GM08714 (cell line): ENCODE measurements at regions not wholly inside any gene's neighbourhood (a gene's known extent, or its start where the extent isn't known, plus 50 kb on each side); places are given as distances from the start of the nearest gene placed in this dataset.

Experiments
- H3K4me3 ChIP-seq: fragments of 200-500 bp; sonication (Bioruptor generic); 2 replicates; pipeline ENCODE4 v1.5.1; 2014; ENCODE audit warnings: mild to moderate bottlenecking, low read length, inconsistent platforms
- ZNF274 ChIP-seq: IDR thresholded peaks from 2 replicates; pipeline ENCODE4 v1.6.1; 2012; ENCODE audit warnings: mild to moderate bottlenecking, low read depth, low read length

GRCh38 chr1:189374816-189375215 lies 1102.8 kb downstream of the BRINP3 start:
- no peak for TF ChIP-seq ZNF274
- H3K4me3 ChIP-seq: no peak overlapping the region

- TF ChIP-seq ZNF274: no peak
- H3K4me3 ChIP-seq: no peak overlapping the region
Measured at GRCh38 chr1:189405419-189405818, 1072.2 kb downstream of the BRINP3 start.

GRCh38 chr1:189409774-189410173 lies 1067.9 kb downstream of the BRINP3 start:
- TF ChIP-seq ZNF274: no peak
- H3K4me3 ChIP-seq: no peak overlapping the region

GRCh38 chr1:189424746-189425331 lies 1052.8 kb downstream of the BRINP3 start:
- no peak overlapping the region for H3K4me3 ChIP-seq
- no peak for TF ChIP-seq ZNF274

- no peak for TF ChIP-seq ZNF274
Measured at GRCh38 chr1:189429610-189430009, 1048.1 kb downstream of the BRINP3 start.

GRCh38 chr1:189431447-189431846 lies 1046.2 kb downstream of the BRINP3 start:
- no peak overlapping the region for H3K4me3 ChIP-seq
- no peak for TF ChIP-seq ZNF274

More at GRCh38 chr1:189429610-189430009, 1048.1 kb downstream of the BRINP3 start:
- H3K4me3 ChIP-seq: no peak overlapping the region

GRCh38 chr1:189432753-189433152 lies 1044.9 kb downstream of the BRINP3 start:
- no peak for TF ChIP-seq ZNF274
- no peak overlapping the region for H3K4me3 ChIP-seq

GRCh38 chr1:189434461-189434860 lies 1043.2 kb downstream of the BRINP3 start:
- H3K4me3 ChIP-seq: no peak overlapping the region
- no peak for TF ChIP-seq ZNF274

GRCh38 chr1:189435398-189435797 lies 1042.3 kb downstream of the BRINP3 start:
- TF ChIP-seq ZNF274: no peak
- H3K4me3 ChIP-seq: no peak overlapping the region

- H3K4me3 ChIP-seq: no peak overlapping the region
- TF ChIP-seq ZNF274: no peak
Measured at GRCh38 chr1:189438808-189439207, 1038.9 kb downstream of the BRINP3 start.

- TF ChIP-seq ZNF274: no peak
Measured at GRCh38 chr1:189463166-189463565, 1014.5 kb downstream of the BRINP3 start.

GRCh38 chr1:189496768-189497167 lies 980.9 kb downstream of the BRINP3 start:
- TF ChIP-seq ZNF274: no peak
- H3K4me3 ChIP-seq: no peak overlapping the region

More at GRCh38 chr1:189463166-189463565, 1014.5 kb downstream of the BRINP3 start:
- no peak overlapping the region for H3K4me3 ChIP-seq

GRCh38 chr1:189499736-189500135 lies 977.9 kb downstream of the BRINP3 start:
- TF ChIP-seq ZNF274: no peak
- H3K4me3 ChIP-seq: no peak overlapping the region

GRCh38 chr1:189500778-189501177 lies 976.9 kb downstream of the BRINP3 start:
- H3K4me3 ChIP-seq: no peak overlapping the region
- TF ChIP-seq ZNF274: no peak

- H3K4me3 ChIP-seq: no peak overlapping the region
- TF ChIP-seq ZNF274: no peak
Measured at GRCh38 chr1:189510827-189511226, 966.8 kb downstream of the BRINP3 start.

- no peak overlapping the region for H3K4me3 ChIP-seq
- TF ChIP-seq ZNF274: no peak
Measured at GRCh38 chr1:189513091-189513490, 964.6 kb downstream of the BRINP3 start.

GRCh38 chr1:189522441-189522840 lies 955.2 kb downstream of the BRINP3 start:
- no peak for TF ChIP-seq ZNF274
- no peak overlapping the region for H3K4me3 ChIP-seq
